Coronary artery (tissue), 2 donors: ENCODE measurements at regions not wholly inside any gene's neighbourhood (a gene's known extent, or its start where the extent isn't known, plus 50 kb on each side); places are given as distances from the start of the nearest gene placed in this dataset.
"Not testable (repeated sequence)": the region's sequence is repeated elsewhere in the genome, so short reads cannot be mapped to it uniquely, and the experiment has no call there.

Source experiments
- DNase-seq: peaks from one replicate; pipeline ENCODE4 v3.0.0-alpha.2; 2017; ENCODE audit warnings: low spot score
- H3K27ac ChIP-seq, 2 donors: fragments of 200-600 bp; sonication (generic); one replicate each; pipeline ENCODE4 v1.5.1; 2016 to 2019
- H3K4me3 ChIP-seq: fragments of 200-600 bp; sonication (generic); 2 replicates; pipeline ENCODE4 v1.5.1; 2016; ENCODE audit warnings: mild to moderate bottlenecking, moderate library complexity
- CTCF ChIP-seq: fragments of 200-600 bp; sonication (generic); IDR thresholded peaks from one replicate; pipeline ENCODE4 v1.5.1; 2019; ENCODE audit warnings: antibody characterized with exemption

GRCh38 chr3:20484126-20484525 is 298.1 kb upstream of the SGO1 start:
- Histone ChIP-seq H3K4me3 (no peak overlapping the region), H3K27ac (no peak overlapping the region)
- TF ChIP-seq CTCF: no peak
- DNase-seq: no peak

GRCh38 chr3:20482350-20482749 is 296.3 kb upstream of the SGO1 start:
- Histone ChIP-seq H3K4me3 (no peak overlapping the region), H3K27ac (no peak overlapping the region)
- no peak for DNase-seq
- TF ChIP-seq CTCF: no peak

GRCh38 chr3:20480786-20481365 is 294.9 kb upstream of the SGO1 start:
- no peak for DNase-seq
- no peak overlapping the region for H3K4me3 ChIP-seq
- no peak for TF ChIP-seq CTCF
- H3K27ac ChIP-seq: no peak overlapping the region

- DNase-seq: no peak
- H3K4me3 ChIP-seq: no peak overlapping the region
- H3K27ac ChIP-seq: no peak overlapping the region
- TF ChIP-seq CTCF: no peak
Measured at GRCh38 chr3:20478436-20478835, 292.4 kb upstream of the SGO1 start.

- DNase-seq, H3K4me3 ChIP-seq, H3K27ac ChIP-seq: not testable (repeated sequence)
Measured at GRCh38 chr3:20464237-20464636, 278.2 kb upstream of the SGO1 start.

GRCh38 chr3:20462723-20463122 is 276.7 kb upstream of the SGO1 start:
- no peak for DNase-seq
- Histone ChIP-seq H3K4me3 (no peak overlapping the region), H3K27ac (no peak overlapping the region)
- no peak for TF ChIP-seq CTCF

GRCh38 chr3:20462226-20462625 is 276.2 kb upstream of the SGO1 start:
- no peak overlapping the region for H3K27ac ChIP-seq
- DNase-seq: no peak

More at GRCh38 chr3:20462226-20462625, 276.2 kb upstream of the SGO1 start:
- no peak for TF ChIP-seq CTCF
- H3K4me3 ChIP-seq: no peak overlapping the region
